ENCODE measurements at regions not wholly inside any gene's neighbourhood (a gene's known extent, or its start where the extent isn't known, plus 50 kb on each side); places are given as distances from the start of the nearest gene placed in this dataset.

GRCh38 chr10:70966646-70967553 lies 78.5 kb upstream of the PCBD1 start:
- in situ Hi-C loops (cut with MboI) (no loop called here), intact Hi-C loops (cut with micrococcal nuclease) (no loop called here)
- H3K9me1 ChIP-seq (ENCODE audit: control insufficient read depth, insufficient read depth, low read length), result no peaks in the 10 kb centered on the region
- H3K79me2 ChIP-seq (ENCODE audit: control insufficient read depth, insufficient read depth, low read length), result no peaks in the 10 kb centered on the region
- H3K4me2 ChIP-seq (ENCODE audit: insufficient read depth, low read length), result no peak overlapping the region
- H3K27me3 ChIP-seq (ENCODE audit: control insufficient read depth in 2 of 2, insufficient read depth in 2 of 2, low read length in 2 of 2), result peaks cover 7 to 36% of the 10 kb centered on the region in 2 experiments; a peak in 3 of 5 replicates
- no peak for ATAC-seq
- H2AFZ ChIP-seq (ENCODE audit: low read depth, low read length), result no peak overlapping the region
- POLR2A ChIA-PET, result no interaction called here
- H4K20me1 ChIP-seq (replicated peaks; ENCODE audit: control insufficient read depth, insufficient read depth, low read length), result peaks cover 10% of the 10 kb centered on the region
- BruUV-seq (replicated peaks), result no TSS peak
- no peak overlapping the region for H3K4me3 ChIP-seq
- no peaks in the 10 kb centered on the region for H3K9me3 ChIP-seq (replicated peaks; ENCODE audit: control insufficient read depth, insufficient read depth, low read depth, low read length)
- no peak for DNase-seq (ENCODE audit: extremely low read depth in 1 of 4, low spot score in 3 of 4)
- WGBS (ENCODE audit: insufficient coverage, low coverage, missing lambda C conversion rate), result under 1% methylated on average over 11 of the region's 11 CpGs
- CTCF ChIA-PET (ENCODE audit: low intra/inter-chr PET ratio), result no interaction called here
- H3K27ac ChIP-seq (ENCODE audit: extremely low read depth, low read depth, low read length), result no peak overlapping the region
- no peaks in the 10 kb centered on the region for H3K4me1 ChIP-seq (replicated peaks in 1 of 2; ENCODE audit: control insufficient read depth in 2 of 2, insufficient read depth in 2 of 2, low read length in 2 of 2)
- no peak for TF ChIP-seq SMAD2 (IDR thresholded peaks at IDR 0.05; ENCODE audit: low read depth, low read length)
- TF ChIP-seq ZFP36 (IDR thresholded peaks at IDR 0.05; ENCODE audit: low read depth, low read length, partially characterized antibody), result peak; percentile 84
- no peak for TF ChIP-seq SRSF3 (IDR thresholded peaks at IDR 0.05; ENCODE audit: insufficient read depth, low read length)
- TF ChIP-seq ZNF311 (CRISPR knock-in tag; IDR thresholded peaks at IDR 0.05), result no peak
- no peak for TF ChIP-seq MIER1 (IDR thresholded peaks at IDR 0.05; ENCODE audit: low read depth)
- no peak for TF ChIP-seq ZNF280B (CRISPR knock-in tag; IDR thresholded peaks at IDR 0.05)
- TF ChIP-seq SMAD4 (CRISPR knock-in tag; conservative IDR thresholded peaks at IDR 0.05), result no peak
- TF ChIP-seq ZNF280A (IDR thresholded peaks at IDR 0.05; ENCODE audit: low read depth, partially characterized antibody), result no peak
- TF ChIP-seq ETV1 (tag; conservative IDR thresholded peaks at IDR 0.05; ENCODE audit: low read depth), result no peak
- TF ChIP-seq BCL6 (CRISPR knock-in tag; IDR thresholded peaks at IDR 0.05), result no peak
- no peak for TF ChIP-seq TEAD4 (IDR thresholded peaks at IDR 0.05; ENCODE audit: low read length)
- TF ChIP-seq TEAD4 (CRISPR knock-in tag; IDR thresholded peaks at IDR 0.05; ENCODE audit: borderline replicate concordance), result no peak
- no peak for TF ChIP-seq JUNB (CRISPR knock-in tag; conservative IDR thresholded peaks at IDR 0.05)
- TF ChIP-seq SMAD1 (IDR thresholded peaks at IDR 0.05; ENCODE audit: low read depth, low read length, partially characterized antibody), result no peak
- TF ChIP-seq ZNF347 (CRISPR knock-in tag; IDR thresholded peaks at IDR 0.05; ENCODE audit: low read depth), result no peak
- no peak for TF ChIP-seq POLR2B (IDR thresholded peaks at IDR 0.05; ENCODE audit: low read depth, partially characterized antibody)
- TF ChIP-seq CXXC5 (CRISPR knock-in tag; IDR thresholded peaks at IDR 0.05), result no peak
- TF ChIP-seq RFX1 (IDR thresholded peaks at IDR 0.05), result peak; percentile 77
- FAIRE-seq, result no peak
- H3K36me3 ChIP-seq (ENCODE audit: control insufficient read depth, insufficient read depth, low read length), result no peaks in the 10 kb centered on the region
- H3K9ac ChIP-seq (ENCODE audit: insufficient read depth in 1 of 2, low read depth in 2 of 2, low read length in 2 of 2), result no peak overlapping the region

Measured in K562 (cell line).